ENCODE measurements at regions not wholly inside any gene's neighbourhood (a gene's known extent, or its start where the extent isn't known, plus 50 kb on each side); places are given as distances from the start of the nearest gene placed in this dataset.

- Histone ChIP-seq H3K9me3 (ENCODE audit: control insufficient read depth in 4 of 4, insufficient read depth in 3 of 4, low read length in 3 of 4) (peaks cover 0 to 1% (median 0%) of the 10 kb centered on the region in 4 donors), H3K9ac (ENCODE audit: insufficient read depth in 1 of 2, low read length in 2 of 2) (no peak overlapping the region), H3K27me3 (ENCODE audit: control insufficient read depth in 3 of 3, insufficient read depth in 3 of 3, low read length in 2 of 3) (no peaks in the 10 kb centered on the region), H3K4me1 (ENCODE audit: control insufficient read depth in 5 of 5, insufficient read depth in 5 of 5, low read length in 5 of 5) (no peaks in the 10 kb centered on the region), H3K4me3 (no peak overlapping the region), H3K36me3 (ENCODE audit: control insufficient read depth in 4 of 4, insufficient read depth in 4 of 4, low read length in 4 of 4) (no peaks in the 10 kb centered on the region), H3K27ac (ENCODE audit: low read depth in 1 of 2, low read length in 1 of 2) (no peak overlapping the region)
- WGBS, 2 donors: 73 to 74% methylated on average over 7 of the region's 7 CpGs
- no peak for DNase-seq
- no peak for ATAC-seq (ENCODE audit: insufficient read depth, low FRiP score)
- TF ChIP-seq, protein P1, sequence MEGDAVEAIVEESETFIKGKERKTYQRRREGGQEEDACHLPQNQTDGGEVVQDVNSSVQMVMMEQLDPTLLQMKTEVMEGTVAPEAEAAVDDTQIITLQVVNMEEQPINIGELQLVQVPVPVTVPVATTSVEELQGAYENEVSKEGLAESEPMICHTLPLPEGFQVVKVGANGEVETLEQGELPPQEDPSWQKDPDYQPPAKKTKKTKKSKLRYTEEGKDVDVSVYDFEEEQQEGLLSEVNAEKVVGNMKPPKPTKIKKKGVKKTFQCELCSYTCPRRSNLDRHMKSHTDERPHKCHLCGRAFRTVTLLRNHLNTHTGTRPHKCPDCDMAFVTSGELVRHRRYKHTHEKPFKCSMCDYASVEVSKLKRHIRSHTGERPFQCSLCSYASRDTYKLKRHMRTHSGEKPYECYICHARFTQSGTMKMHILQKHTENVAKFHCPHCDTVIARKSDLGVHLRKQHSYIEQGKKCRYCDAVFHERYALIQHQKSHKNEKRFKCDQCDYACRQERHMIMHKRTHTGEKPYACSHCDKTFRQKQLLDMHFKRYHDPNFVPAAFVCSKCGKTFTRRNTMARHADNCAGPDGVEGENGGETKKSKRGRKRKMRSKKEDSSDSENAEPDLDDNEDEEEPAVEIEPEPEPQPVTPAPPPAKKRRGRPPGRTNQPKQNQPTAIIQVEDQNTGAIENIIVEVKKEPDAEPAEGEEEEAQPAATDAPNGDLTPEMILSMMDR (IDR thresholded peaks at IDR 0.05; ENCODE audit: control extremely low read depth, extremely low read depth): no peak
These were observed 1103.0 kb downstream of the PLA2G4A start for GRCh38 chr1:187931776-187932175.

GRCh38 chr1:187933562-187934419 lies 1105.0 kb downstream of the PLA2G4A start:
- TF ChIP-seq, protein P1 (IDR thresholded peaks at IDR 0.05; ENCODE audit: control extremely low read depth, extremely low read depth): no peak
- DNase-seq (no peak), ATAC-seq (ENCODE audit: insufficient read depth, low FRiP score) (no peak)
- Histone ChIP-seq H3K9me3 (ENCODE audit: control insufficient read depth in 4 of 4, insufficient read depth in 3 of 4, low read length in 3 of 4) (peaks cover 0 to 1% (median 0%) of the 10 kb centered on the region in 4 donors), H3K27ac (ENCODE audit: low read depth in 1 of 2, low read length in 1 of 2) (no peak overlapping the region), H3K27me3 (ENCODE audit: control insufficient read depth in 3 of 3, insufficient read depth in 3 of 3, low read length in 2 of 3) (no peaks in the 10 kb centered on the region), H3K36me3 (ENCODE audit: control insufficient read depth in 4 of 4, insufficient read depth in 4 of 4, low read length in 4 of 4) (no peaks in the 10 kb centered on the region), H3K4me1 (ENCODE audit: control insufficient read depth in 5 of 5, insufficient read depth in 5 of 5, low read length in 5 of 5) (no peaks in the 10 kb centered on the region), H3K9ac (ENCODE audit: insufficient read depth in 1 of 2, low read length in 2 of 2) (no peak overlapping the region), H3K4me3 (no peak overlapping the region)
- 73 to 85% methylated on average over 3 of the region's 3 CpGs for WGBS, 2 donors

- no peak for ATAC-seq (ENCODE audit: insufficient read depth, low FRiP score)
- 60 to 90% methylated on average over 1 of the region's 1 CpG for WGBS, 2 donors
- Histone ChIP-seq H3K27me3 (ENCODE audit: control insufficient read depth in 3 of 3, insufficient read depth in 3 of 3, low read length in 2 of 3) (no peaks in the 10 kb centered on the region), H3K4me1 (ENCODE audit: control insufficient read depth in 5 of 5, insufficient read depth in 5 of 5, low read length in 5 of 5) (no peaks in the 10 kb centered on the region), H3K4me3 (no peak overlapping the region), H3K9ac (ENCODE audit: insufficient read depth in 1 of 2, low read length in 2 of 2) (no peak overlapping the region), H3K27ac (ENCODE audit: low read depth in 1 of 2, low read length in 1 of 2) (no peak overlapping the region), H3K9me3 (ENCODE audit: control insufficient read depth in 4 of 4, insufficient read depth in 3 of 4, low read length in 3 of 4) (peaks cover 0 to 3% (median 0%) of the 10 kb centered on the region in 4 donors), H3K36me3 (ENCODE audit: control insufficient read depth in 4 of 4, insufficient read depth in 4 of 4, low read length in 4 of 4) (no peaks in the 10 kb centered on the region)
- TF ChIP-seq, protein P1 (IDR thresholded peaks at IDR 0.05; ENCODE audit: control extremely low read depth, extremely low read depth): no peak
- no peak for DNase-seq
These were observed 1107.9 kb downstream of the PLA2G4A start for GRCh38 chr1:187936667-187937066.
